Right lobe of liver (tissue), 6 donors: ENCODE measurements at regions not wholly inside any gene's neighbourhood (a gene's known extent, or its start where the extent isn't known, plus 50 kb on each side); places are given as distances from the start of the nearest gene placed in this dataset.

Source experiments
- ATAC-seq, 4 donors: fragments of 200-7000 bp; cut with Tn5 transposase; one replicate each; pipeline ENCODE4 v1.9.1; 2020; ENCODE audit warnings: mild to moderate bottlenecking in 4 of 4, moderate library complexity in 4 of 4
- DNase-seq, 3 donors: peaks; one replicate each; pipeline ENCODE4 v3.0.0-alpha.2; 2020
- H3K27ac ChIP-seq, 3 donors: fragments of 200-600 bp; one replicate each; pipeline ENCODE4 v1.8.0; 2022
- H3K27me3 ChIP-seq, 2 donors: fragments of 200-600 bp; one replicate each; pipeline ENCODE4 v1.8.0; 2022
- H3K36me3 ChIP-seq, 4 donors: fragments of 200-600 bp; sonication (generic) in 1 of 4; one replicate each; pipeline versions ENCODE4 v1.5.1 to v1.8.0; 2017 to 2022; ENCODE audit warnings: control low read depth in 1 of 4
- H3K4me1 ChIP-seq, 4 donors: fragments of 200-600 bp; sonication (generic) in 1 of 4; one replicate each; pipeline versions ENCODE4 v1.5.1 to v1.8.0; 2017 to 2022; ENCODE audit warnings: control low read depth in 1 of 4
- H3K4me3 ChIP-seq, 3 donors: fragments of 200-600 bp; one replicate each; pipeline ENCODE4 v1.8.0; 2022
- H3K9me3 ChIP-seq, 4 donors: fragments of 200-600 bp; sonication (generic) in 1 of 4; one replicate each; pipeline versions ENCODE4 v1.5.1 to v1.8.0; 2017 to 2022; ENCODE audit warnings: control low read depth in 1 of 4
- POLR2A ChIP-seq: fragments of 450-650 bp; IDR thresholded peaks from one replicate; pipeline ENCODE4 v1.6.1; 2017; ENCODE audit warnings: antibody characterized with exemption, mild to moderate bottlenecking
- WGBS: methylation state at CpG from one replicate; pipeline ENCODE4 v1.1.6; 2018; ENCODE audit warnings: low coverage, low lambda C conversion rate; ENCODE audit not compliant: insufficient coverage; ENCODE audit errors: missing lambda C conversion rate; 5-methylcytosine and 5-hydroxymethylcytosine counted together
- intact Hi-C, 2 donors: fragments of 100-400 bp; cut with DNase I; formaldehyde crosslinking; loops; one replicate each; pipeline versions ENCODE4 v1.11.2 to v1.14.1; 2022
- TF ChIP-seq, protein P1 (sequence below), 4 donors: fragments of 200-600 bp in 3 of 4; fragments of 450-650 bp in 1 of 4; IDR thresholded peaks; one replicate each; pipeline versions ENCODE4 v1.5.1 to v1.8.0; 2016 to 2022; ENCODE audit warnings: antibody characterized with exemption in 4 of 4, mild to moderate bottlenecking in 2 of 4
- donor health status: DM: no; HTN: yes; CAD: no.
- donor health status: DM: no; HTN: no; CAD: no.
- donor health status: DM: no; HTN: no; CAD: no.
- donor health status: DM: no; HTN: yes; CAD: no.
- donor health status: DM: no; HTN: yes; CAD: no.

DNA sequence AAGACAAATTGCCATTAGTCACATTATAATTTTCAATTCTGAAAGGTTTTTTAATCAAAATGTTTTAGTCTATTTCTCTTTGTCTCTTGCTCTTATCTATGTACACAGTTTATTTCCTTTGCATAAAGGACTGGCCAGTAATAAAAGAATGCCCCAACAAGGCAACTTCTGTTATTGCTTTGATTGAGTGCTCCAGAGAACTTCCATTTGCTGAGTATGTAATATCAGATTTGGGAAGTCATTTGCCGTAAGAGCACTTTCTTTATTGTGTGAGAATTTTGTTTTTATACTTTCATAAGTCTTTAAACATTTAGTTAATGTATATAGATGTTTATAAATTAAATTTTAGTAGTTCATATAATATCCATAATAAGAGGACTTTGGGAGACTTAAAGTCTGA lies 1140.4 kb downstream of the PCDH9 start:
- Histone ChIP-seq H3K27me3 (no peaks in the 10 kb centered on the region), H3K27ac (no peak overlapping the region), H3K9me3 (no peaks in the 10 kb centered on the region), H3K36me3 (no peaks in the 10 kb centered on the region), H3K4me1 (no peaks in the 10 kb centered on the region), H3K4me3 (no peak overlapping the region)
- 58% methylated on average over 1 of the region's 1 CpG for WGBS
- ATAC-seq = no peak
- no peak for DNase-seq
- TF ChIP-seq, protein P1, sequence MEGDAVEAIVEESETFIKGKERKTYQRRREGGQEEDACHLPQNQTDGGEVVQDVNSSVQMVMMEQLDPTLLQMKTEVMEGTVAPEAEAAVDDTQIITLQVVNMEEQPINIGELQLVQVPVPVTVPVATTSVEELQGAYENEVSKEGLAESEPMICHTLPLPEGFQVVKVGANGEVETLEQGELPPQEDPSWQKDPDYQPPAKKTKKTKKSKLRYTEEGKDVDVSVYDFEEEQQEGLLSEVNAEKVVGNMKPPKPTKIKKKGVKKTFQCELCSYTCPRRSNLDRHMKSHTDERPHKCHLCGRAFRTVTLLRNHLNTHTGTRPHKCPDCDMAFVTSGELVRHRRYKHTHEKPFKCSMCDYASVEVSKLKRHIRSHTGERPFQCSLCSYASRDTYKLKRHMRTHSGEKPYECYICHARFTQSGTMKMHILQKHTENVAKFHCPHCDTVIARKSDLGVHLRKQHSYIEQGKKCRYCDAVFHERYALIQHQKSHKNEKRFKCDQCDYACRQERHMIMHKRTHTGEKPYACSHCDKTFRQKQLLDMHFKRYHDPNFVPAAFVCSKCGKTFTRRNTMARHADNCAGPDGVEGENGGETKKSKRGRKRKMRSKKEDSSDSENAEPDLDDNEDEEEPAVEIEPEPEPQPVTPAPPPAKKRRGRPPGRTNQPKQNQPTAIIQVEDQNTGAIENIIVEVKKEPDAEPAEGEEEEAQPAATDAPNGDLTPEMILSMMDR (IDR thresholded peaks at IDR 0.05) = no peak
- TF ChIP-seq POLR2A = no peak
- intact Hi-C loops = no loop called here

DNA sequence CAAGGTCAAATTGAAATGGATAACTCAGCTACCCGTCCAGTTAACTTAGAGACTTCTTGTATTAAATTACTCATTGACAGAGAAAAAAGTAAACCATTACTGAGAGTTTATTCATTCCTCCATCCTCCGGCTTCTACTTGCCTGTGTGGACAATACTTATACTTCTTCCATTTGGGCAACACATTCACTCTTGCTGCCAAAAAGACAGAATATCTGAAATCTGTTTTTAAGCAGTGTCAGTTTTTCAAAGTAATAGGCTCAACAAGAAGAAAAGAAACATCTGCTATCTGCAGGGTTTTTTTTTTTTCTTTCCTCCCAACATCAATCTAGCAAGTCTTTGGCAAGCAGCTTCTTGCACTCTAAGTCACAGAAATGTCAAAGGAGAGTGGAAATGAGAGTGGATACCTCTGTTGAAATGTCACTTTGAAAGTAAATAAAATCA lies 1142.8 kb downstream of the PCDH9 start:
- ATAC-seq (no peak), DNase-seq (no peak)
- H3K4me1 ChIP-seq = no peaks in the 10 kb centered on the region
- no peaks in the 10 kb centered on the region for H3K36me3 ChIP-seq
- H3K9me3 ChIP-seq = no peaks in the 10 kb centered on the region
- TF ChIP-seq POLR2A = no peak
- TF ChIP-seq, protein P1 (IDR thresholded peaks at IDR 0.05) = no peak
- WGBS = 41% methylated on average over 2 of the region's 2 CpGs
- H3K4me3 ChIP-seq = no peak overlapping the region
- H3K27ac ChIP-seq = no peak overlapping the region
- intact Hi-C loops = no loop called here
- no peaks in the 10 kb centered on the region for H3K27me3 ChIP-seq

DNA sequence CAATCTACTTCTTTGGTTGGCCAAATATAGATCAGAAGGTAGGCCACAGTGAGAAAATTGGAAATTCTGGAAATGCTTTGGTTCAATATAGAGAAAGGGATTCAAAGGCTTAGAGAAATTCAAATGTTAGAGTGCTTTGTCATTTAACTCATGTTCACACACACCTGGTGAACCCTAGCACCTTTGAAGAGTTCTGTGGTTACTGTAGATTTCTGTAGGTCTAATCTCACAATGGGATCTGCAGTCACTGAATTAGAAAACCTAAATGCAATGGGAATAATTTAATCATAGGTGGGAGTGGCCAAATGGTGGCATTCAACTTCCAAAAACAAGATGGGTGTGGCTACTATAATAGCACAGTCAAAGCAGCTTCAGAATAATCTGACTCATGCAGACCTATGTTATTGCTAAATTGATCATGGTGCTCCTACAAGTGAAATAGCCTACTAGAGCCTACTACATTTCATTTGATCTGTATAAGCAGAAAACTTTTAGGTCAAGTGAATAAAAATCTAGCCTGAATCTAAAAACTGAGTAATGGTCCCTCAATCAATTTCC lies 1152.9 kb downstream of the PCDH9 start:
- Histone ChIP-seq H3K4me1 (no peaks in the 10 kb centered on the region), H3K9me3 (no peaks in the 10 kb centered on the region), H3K36me3 (no peaks in the 10 kb centered on the region), H3K27ac (no peak overlapping the region), H3K4me3 (no peak overlapping the region), H3K27me3 (no peaks in the 10 kb centered on the region)
- ATAC-seq (no peak), DNase-seq (no peak)
- TF ChIP-seq, protein P1 (IDR thresholded peaks at IDR 0.05) = no peak
- TF ChIP-seq POLR2A = no peak
- intact Hi-C loops = no loop called here

DNA sequence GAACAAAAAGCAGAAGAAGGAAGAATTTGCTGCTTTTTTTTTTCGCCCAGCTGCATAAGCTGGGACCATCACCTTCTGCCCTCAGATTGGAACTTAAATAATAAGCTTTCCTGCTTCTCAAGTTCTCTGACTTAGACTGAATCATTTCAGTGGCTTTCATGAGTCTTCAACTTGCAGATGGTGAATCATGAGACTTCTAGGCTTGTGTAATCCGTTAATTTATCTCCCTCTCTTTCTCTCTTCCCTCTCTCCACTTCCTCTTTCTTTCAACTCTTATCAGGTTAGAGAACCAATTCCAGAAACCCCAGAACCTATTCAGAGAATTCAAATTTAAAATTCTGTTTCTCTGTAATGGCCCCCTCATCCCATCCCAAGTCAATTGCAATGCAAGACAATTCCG lies 1153.7 kb downstream of the PCDH9 start:
- no peak for ATAC-seq
- TF ChIP-seq POLR2A = no peak
- TF ChIP-seq, protein P1 (IDR thresholded peaks at IDR 0.05) = no peak
- H3K36me3 ChIP-seq = no peaks in the 10 kb centered on the region
- no peak overlapping the region for H3K4me3 ChIP-seq
- no peaks in the 10 kb centered on the region for H3K9me3 ChIP-seq
- intact Hi-C loops = no loop called here
- H3K4me1 ChIP-seq = no peaks in the 10 kb centered on the region
- DNase-seq = no peak
- WGBS = 65% methylated on average over 3 of the region's 3 CpGs
- H3K27ac ChIP-seq = no peak overlapping the region
- H3K27me3 ChIP-seq = no peaks in the 10 kb centered on the region
